LNCaP clone FGC (cell line): ENCODE measurements at regions not wholly inside any gene's neighbourhood (a gene's known extent, or its start where the extent isn't known, plus 50 kb on each side); places are given as distances from the start of the nearest gene placed in this dataset.
A peak's percentile ranks its signal among the peaks of the same experiment; 100 is the strongest.

Source experiments
- DNase-seq: peaks from one replicate; pipeline ENCODE4 v3.0.0-alpha.2; 2011; ENCODE audit warnings: low read depth
- H3K4me3 ChIP-seq: 2 replicates; pipeline ENCODE4 v1.5.1; 2011; ENCODE audit warnings: mild to moderate bottlenecking, low read depth, low read length, control low read depth
- CTCF ChIP-seq: IDR thresholded peaks from 2 replicates; pipeline ENCODE4 v1.5.1; 2012; ENCODE audit warnings: mild to moderate bottlenecking; ENCODE audit not compliant: control insufficient read depth, insufficient read depth; ENCODE audit errors: extremely low read depth

GRCh38 chr6:21321076-21321475 lies 272.5 kb upstream of the SOX4 start:
- no peak for DNase-seq
- no peak for TF ChIP-seq CTCF
- H3K4me3 ChIP-seq, result no peak overlapping the region

GRCh38 chr6:21321531-21321930 lies 272.0 kb upstream of the SOX4 start:
- no peak for TF ChIP-seq CTCF
- DNase-seq, result no peak
- no peak overlapping the region for H3K4me3 ChIP-seq

GRCh38 chr6:21323577-21323976 lies 270.0 kb upstream of the SOX4 start:
- no peak for TF ChIP-seq CTCF
- DNase-seq, result no peak
- no peak overlapping the region for H3K4me3 ChIP-seq

GRCh38 chr6:21325201-21325856 lies 268.2 kb upstream of the SOX4 start:
- DNase-seq, result peak; percentile 98
- H3K4me3 ChIP-seq, result no peak overlapping the region
- TF ChIP-seq CTCF, result no peak

- no peak overlapping the region for H3K4me3 ChIP-seq
- TF ChIP-seq CTCF, result no peak
- DNase-seq, result no peak
Measured at GRCh38 chr6:21327326-21328112, 266.0 kb upstream of the SOX4 start.

GRCh38 chr6:21331235-21331634 lies 262.3 kb upstream of the SOX4 start:
- H3K4me3 ChIP-seq, result no peak overlapping the region
- no peak for TF ChIP-seq CTCF
- DNase-seq, result no peak

GRCh38 chr6:21332077-21332476 lies 261.5 kb upstream of the SOX4 start:
- TF ChIP-seq CTCF, result no peak
- no peak for DNase-seq
- no peak overlapping the region for H3K4me3 ChIP-seq
